ENCODE measurements at regions not wholly inside any gene's neighbourhood (a gene's known extent, or its start where the extent isn't known, plus 50 kb on each side); places are given as distances from the start of the nearest gene placed in this dataset.

- H3K27ac ChIP-seq: no peak overlapping the region
- TF ChIP-seq CTCF (IDR thresholded peaks at IDR 0.05) (no peak), ZFX (IDR thresholded peaks at IDR 0.05; ENCODE audit: borderline replicate concordance) (no peak)
These were observed 789.6 kb downstream of the TBC1D22A start for GRCh38 chr22:47552024-47552423.

- TF ChIP-seq ZFX (IDR thresholded peaks at IDR 0.05; ENCODE audit: borderline replicate concordance) (no peak), CTCF (IDR thresholded peaks at IDR 0.05) (no peak)
- no peak overlapping the region for H3K27ac ChIP-seq
These were observed 789.0 kb downstream of the TBC1D22A start for GRCh38 chr22:47551431-47551775.

- no peak overlapping the region for H3K27ac ChIP-seq
- TF ChIP-seq CTCF (IDR thresholded peaks at IDR 0.05): no peak
- no peak for TF ChIP-seq ZFX (IDR thresholded peaks at IDR 0.05; ENCODE audit: borderline replicate concordance)
These were observed 788.3 kb downstream of the TBC1D22A start for GRCh38 chr22:47550524-47551430.

GRCh38 chr22:47549741-47550340 lies 787.4 kb downstream of the TBC1D22A start:
- no peak overlapping the region for H3K27ac ChIP-seq
- TF ChIP-seq CTCF (IDR thresholded peaks at IDR 0.05): no peak
- TF ChIP-seq ZFX (IDR thresholded peaks at IDR 0.05; ENCODE audit: borderline replicate concordance): no peak

- H3K27ac ChIP-seq: no peak overlapping the region
- TF ChIP-seq ZFX (IDR thresholded peaks at IDR 0.05; ENCODE audit: borderline replicate concordance): no peak
- no peak for TF ChIP-seq CTCF (IDR thresholded peaks at IDR 0.05)
These were observed 786.7 kb downstream of the TBC1D22A start for GRCh38 chr22:47548953-47549740.

GRCh38 chr22:47547881-47548650 lies 785.6 kb downstream of the TBC1D22A start:
- TF ChIP-seq CTCF (IDR thresholded peaks at IDR 0.05) (no peak), ZFX (IDR thresholded peaks at IDR 0.05; ENCODE audit: borderline replicate concordance) (no peak)
- no peak overlapping the region for H3K27ac ChIP-seq
